ENCODE measurements at regions not wholly inside any gene's neighbourhood (a gene's known extent, or its start where the extent isn't known, plus 50 kb on each side); places are given as distances from the start of the nearest gene placed in this dataset.

DNA sequence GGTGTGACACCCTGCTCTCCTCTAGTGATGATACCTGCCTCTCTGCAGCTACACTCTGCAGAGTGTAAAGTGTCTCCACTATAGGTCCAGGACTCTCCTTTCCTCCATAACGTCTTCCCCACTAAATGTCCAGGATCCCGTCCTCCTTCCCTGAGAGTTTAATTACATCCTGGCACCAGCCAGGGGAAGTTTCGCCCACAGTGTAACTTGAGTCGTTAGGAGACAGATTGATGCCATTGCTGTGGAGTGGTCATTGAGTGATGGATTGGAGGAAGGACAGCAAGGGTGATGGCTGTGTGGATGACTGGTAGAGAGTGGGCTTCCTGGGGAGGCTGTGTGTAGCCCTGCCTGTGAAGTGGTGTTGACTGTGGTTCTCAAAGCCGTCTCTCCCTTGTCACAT, 84.0 kb upstream of the TMEM132D start:
- TF ChIP-seq POLR2A (IDR thresholded peaks at IDR 0.05) (no peak), EP300 (IDR thresholded peaks at IDR 0.05) (no peak)
